GM21381 (cell line): ENCODE measurements at regions not wholly inside any gene's neighbourhood (a gene's known extent, or its start where the extent isn't known, plus 50 kb on each side); places are given as distances from the start of the nearest gene placed in this dataset.

ENCODE experiments used
- ATAC-seq: cut with Tn5 transposase; IDR thresholded peaks from one replicate; pipeline ENCODE4 v1.9.1; 2021; ENCODE audit warnings: mild to moderate bottlenecking, moderate library complexity; ENCODE audit not compliant: unreplicated experiment

DNA sequence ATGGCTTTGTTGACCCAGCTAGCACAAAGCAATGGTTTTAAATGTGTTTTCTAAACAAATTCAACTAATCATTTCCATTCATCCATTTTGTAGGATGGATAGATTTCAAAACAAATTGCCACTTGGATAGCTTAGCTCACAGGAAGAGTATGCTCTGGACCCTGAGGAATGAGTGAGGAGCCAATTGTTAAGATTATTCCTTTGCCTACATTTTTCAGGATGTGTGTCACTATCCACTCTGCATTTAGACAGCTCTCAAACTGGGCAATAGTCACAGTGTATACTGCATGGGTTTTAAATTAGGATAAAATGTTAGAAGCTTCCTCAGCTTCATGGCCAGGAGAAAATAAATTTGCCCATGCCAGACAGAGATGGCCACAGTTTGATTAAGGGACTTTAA is 605.6 kb upstream of the TEX47 start:
- ATAC-seq = no peak

GRCh38 chr7:89401690-89402089 is 606.2 kb upstream of the TEX47 start:
- ATAC-seq = no peak

DNA sequence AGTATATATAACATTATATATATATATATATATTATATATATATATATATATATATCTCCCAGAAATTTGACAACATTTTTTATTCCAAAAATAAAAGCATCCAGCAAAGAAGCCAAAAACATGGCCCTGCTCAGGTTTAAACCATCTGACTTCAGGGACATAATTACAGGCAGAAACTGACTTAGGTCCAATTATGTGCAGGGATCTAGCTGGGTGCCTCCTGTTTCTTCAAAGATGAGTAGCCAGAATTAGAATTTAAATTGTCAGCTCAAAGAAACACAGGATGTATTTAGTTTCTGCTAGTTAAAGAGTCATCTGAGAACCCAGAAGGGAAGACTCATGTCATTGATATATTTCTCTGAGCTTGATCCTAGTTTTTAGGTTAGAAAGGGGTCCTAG is 656.4 kb upstream of the TEX47 start:
- no peak for ATAC-seq

GRCh38 chr7:89456556-89456955 is 661.0 kb upstream of the TEX47 start:
- ATAC-seq = no peak

- no peak for ATAC-seq
Measured at GRCh38 chr7:89458114-89458513, 662.6 kb upstream of the TEX47 start.

DNA sequence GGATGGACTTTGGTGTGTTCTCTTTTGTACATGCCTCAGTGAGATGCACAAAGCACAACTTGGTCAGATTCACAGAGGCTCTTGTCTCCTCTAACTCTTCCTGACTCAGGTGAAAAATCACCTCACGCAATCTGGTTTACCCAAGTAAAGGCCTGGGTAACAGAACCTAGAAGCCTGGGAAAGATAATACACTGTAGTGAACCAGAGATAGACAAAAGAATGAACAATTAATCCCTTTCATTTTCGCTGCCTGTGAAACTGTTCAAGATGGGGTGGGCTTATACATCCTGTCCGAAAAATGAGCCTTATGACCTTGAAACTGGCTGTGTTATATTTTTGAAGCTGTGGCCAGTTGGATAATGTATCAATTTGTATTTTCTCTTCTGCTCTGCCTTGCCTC is 678.9 kb upstream of the TEX47 start:
- ATAC-seq = no peak

GRCh38 chr7:89477991-89478390 is 676.3 kb upstream of the STEAP1 start:
- ATAC-seq = no peak

GRCh38 chr7:89495704-89496103 is 658.6 kb upstream of the STEAP1 start:
- ATAC-seq = no peak

DNA sequence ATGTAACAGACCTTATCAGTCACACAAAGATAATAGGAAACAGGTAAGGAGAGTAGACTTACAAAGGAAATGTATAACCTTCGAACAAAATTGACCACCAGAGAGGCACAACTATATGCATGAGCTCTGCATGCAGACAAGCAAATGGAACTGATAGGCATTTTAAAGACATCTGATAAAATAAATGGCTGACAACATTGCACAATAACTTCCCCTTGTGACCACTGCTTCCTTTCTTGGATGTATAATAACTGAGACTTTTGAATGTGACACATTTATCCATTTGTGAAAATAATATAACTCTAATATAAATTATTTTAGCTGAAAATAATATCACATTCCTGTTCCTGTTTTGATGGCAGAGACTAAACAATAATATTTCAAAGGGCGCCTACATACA is 654.2 kb upstream of the STEAP1 start:
- no peak for ATAC-seq

GRCh38 chr7:89503281-89503680 is 651.0 kb upstream of the STEAP1 start:
- ATAC-seq = no peak

DNA sequence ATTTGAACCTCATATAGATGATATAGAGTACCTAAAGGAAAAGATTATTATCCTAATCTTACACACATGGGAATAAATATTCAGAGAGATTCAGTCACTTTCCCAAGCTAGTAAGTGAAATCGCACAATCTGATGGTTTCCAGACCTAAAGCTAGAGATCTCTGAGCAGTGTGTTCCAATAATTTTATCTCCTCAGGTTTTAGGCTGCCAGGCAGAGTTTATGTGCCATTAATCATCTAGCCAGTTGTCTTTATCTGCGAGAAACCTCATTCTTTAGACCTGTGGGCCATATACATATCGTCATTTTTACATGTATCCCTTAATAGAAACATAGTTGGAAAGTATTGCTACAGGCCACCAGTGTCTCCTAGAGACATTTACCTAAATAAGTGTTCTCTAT is 647.2 kb upstream of the STEAP1 start:
- no peak for ATAC-seq

GRCh38 chr7:89511900-89512299 is 642.4 kb upstream of the STEAP1 start:
- no peak for ATAC-seq

- no peak for ATAC-seq
Measured at GRCh38 chr7:89514970-89515369, 639.3 kb upstream of the STEAP1 start.

DNA sequence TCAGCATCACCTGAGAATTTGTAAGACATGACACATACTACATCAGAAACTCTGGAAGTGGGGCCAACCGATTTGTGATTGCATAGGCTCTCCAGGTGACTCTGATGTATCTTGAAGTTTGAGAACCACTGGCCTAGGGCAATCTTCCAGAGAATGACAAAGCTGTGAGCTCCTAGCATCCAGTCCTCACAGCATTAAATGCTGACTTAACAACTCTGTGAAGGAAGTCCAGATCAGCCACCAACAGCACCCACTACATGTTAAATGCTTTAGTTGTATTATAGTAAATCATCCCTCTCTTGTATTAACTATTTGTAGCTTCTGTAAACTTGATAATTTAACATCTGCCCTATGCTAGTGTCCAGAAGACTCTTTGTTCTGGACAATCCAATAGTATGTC is 636.5 kb upstream of the STEAP1 start:
- no peak for ATAC-seq

DNA sequence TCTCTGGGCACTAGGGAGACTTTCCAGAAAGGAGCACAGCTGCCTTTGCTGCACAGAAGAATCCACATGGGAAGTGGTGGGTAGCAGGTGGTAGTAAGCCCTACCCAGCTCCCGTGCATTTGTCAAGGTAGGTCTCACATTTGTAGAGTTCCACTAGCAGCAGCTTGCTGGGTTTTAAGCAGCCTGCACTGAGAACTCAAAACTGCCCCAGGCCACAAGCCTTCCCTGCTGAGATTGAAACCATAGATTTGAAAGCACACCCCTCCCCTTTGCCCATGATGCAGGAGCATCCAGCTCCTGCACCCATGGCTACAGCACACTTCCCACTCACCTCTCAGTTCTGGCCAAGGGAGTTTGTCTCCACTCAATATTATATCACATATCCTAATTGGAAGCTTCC is 604.5 kb upstream of the STEAP1 start:
- ATAC-seq = no peak

DNA sequence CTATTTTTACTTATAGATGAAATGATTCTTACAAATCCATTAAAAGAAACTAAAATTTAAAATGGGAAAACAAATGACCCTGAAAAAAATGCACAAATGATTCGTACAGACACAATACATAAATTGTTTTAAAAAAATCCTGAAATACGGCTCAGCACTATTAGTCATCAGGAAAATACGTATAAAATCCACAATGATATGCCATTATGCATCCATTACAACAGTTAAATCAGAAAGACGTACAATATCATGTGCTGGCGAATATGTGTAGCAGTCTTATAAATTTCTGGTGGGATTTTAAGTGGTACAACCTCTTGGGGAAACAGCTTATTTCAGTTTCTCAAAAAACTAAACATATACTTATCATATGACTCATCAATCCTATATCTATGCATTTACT is 600.1 kb upstream of the STEAP1 start:
- ATAC-seq = no peak

GRCh38 chr7:89559596-89559995 is 594.7 kb upstream of the STEAP1 start:
- no peak for ATAC-seq

DNA sequence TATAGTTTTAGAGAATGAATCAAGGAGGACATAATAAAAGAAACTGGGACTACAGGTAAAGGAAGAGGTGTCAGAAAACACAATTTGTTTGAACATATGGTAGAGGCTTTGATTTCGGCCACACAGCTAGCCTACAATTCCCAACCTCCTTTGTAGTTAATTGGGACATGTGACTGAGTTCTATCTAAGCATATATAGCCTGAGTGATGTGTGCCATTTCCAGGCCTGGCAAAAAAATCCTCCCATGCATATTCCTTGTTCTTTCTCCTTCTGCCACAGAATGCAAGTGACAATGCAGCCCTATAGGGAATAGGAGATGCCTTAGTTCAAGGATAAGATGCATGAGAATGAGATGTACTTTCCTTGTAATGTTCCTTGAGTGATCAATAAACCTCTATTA is 590.7 kb upstream of the STEAP1 start:
- no peak for ATAC-seq

DNA sequence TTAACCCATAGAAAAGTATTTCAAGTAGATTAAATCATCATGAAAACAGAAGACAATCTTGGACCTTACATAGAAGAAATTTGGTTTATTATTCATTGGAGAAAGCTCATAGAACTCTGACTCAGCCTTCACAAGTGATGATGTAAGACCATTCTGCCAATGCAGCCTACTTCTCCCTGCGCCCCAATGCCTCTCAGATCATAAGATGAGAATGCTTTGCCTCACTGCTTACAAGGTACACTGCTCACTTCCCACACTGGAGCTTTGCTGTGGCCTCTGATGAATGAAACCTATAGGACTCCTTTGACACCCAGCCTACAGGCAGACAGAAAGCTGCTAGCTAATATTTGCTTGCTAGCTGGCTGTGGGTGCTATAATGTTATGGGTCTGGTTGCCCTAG is 569.4 kb upstream of the STEAP1 start:
- ATAC-seq = no peak

DNA sequence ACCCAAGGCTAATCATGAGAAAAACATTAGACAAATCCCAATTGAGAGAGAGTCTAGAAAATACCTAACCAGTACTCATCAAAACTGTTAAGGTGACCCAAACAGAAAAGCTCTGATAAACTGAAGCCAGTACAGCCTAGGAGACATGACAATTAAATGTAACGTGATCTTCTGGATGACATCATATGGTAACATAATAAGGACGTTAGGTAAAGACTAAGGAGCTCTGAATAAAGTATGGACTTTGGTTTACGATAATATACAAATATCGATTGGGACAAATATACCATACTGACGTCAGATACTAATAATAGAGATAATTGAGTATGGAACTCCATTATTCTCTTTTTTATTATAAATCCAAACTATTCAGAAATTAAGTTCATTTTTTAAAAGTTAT is 561.1 kb upstream of the STEAP1 start:
- ATAC-seq = no peak

DNA sequence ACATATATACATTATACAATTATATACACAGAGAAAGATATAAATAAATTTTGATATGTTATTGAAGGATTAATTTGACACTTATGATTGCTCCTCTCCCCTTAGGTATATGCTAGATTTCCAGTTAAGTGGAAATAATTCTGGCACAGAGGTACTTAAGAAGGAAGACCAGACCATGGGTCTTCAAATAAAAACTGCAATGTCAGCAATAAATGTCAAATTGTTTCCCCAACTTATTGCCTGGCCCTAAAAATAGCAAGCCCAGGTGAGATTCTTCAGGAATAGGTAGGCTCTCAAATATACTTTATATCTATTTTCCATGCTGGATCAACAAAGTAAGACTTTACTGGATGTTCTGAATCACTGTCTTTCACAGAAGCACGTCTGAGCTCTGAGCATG is 551.3 kb upstream of the STEAP1 start:
- ATAC-seq = no peak

GRCh38 chr7:89605362-89605761 is 548.9 kb upstream of the STEAP1 start:
- no peak for ATAC-seq

- no peak for ATAC-seq
Measured at GRCh38 chr7:89606511-89606910, 547.8 kb upstream of the STEAP1 start.

DNA sequence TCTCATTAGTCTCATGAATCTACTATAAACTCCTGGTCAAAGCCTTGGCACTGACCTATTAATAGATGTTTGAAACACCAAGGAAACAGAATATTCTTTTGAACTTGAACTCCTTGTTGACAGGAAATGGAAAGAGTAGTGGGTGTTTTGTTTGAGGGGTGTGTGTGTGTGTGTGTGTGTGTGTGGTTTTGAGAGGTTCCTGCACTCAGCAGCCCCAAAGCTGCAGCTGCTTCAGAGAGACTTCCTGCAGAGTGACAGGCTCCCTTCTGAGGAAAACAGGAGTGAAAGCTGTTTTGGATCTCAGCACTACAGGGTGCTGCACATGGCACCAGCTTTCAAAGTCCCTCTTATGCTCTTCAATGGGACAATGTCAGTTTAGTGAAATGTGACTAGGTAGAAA is 546.5 kb upstream of the STEAP1 start:
- ATAC-seq = no peak
